ENCODE measurements at regions not wholly inside any gene's neighbourhood (a gene's known extent, or its start where the extent isn't known, plus 50 kb on each side); places are given as distances from the start of the nearest gene placed in this dataset.

- DNase-seq (ENCODE audit: low spot score) = no peak
- Mint-ChIP-seq H3K27me3 (ENCODE audit: low read depth) (no peaks in the 10 kb centered on the region), H3K4me3 (no peak overlapping the region), H3K9me3 (no peaks in the 10 kb centered on the region), H3K27ac (no peak overlapping the region), H3K4me1 (peaks cover 16% of the 10 kb centered on the region), H3K36me3 (no peaks in the 10 kb centered on the region)
- no peak for TF ChIP-seq PRDM15 (CRISPR knock-in tag; IDR thresholded peaks at IDR 0.05)
- TF ChIP-seq ZBTB43 (CRISPR knock-in tag; IDR thresholded peaks at IDR 0.05) = no peak
- TF ChIP-seq NFE2L1 (CRISPR knock-in tag; IDR thresholded peaks at IDR 0.05) = no peak
- no peak for TF ChIP-seq AFF4 (CRISPR knock-in tag; IDR thresholded peaks at IDR 0.05; ENCODE audit: borderline replicate concordance)
- TF ChIP-seq AR (CRISPR knock-in tag; IDR thresholded peaks at IDR 0.05) = no peak
- TF ChIP-seq CTCF (IDR thresholded peaks at IDR 0.05) = no peak
- TF ChIP-seq MAX (CRISPR knock-in tag; IDR thresholded peaks at IDR 0.05) = no peak
- TF ChIP-seq IRF2 (CRISPR knock-in tag; IDR thresholded peaks at IDR 0.05; ENCODE audit: borderline replicate concordance, low read depth) = no peak
- no peak for TF ChIP-seq GRHL2 (CRISPR knock-in tag; IDR thresholded peaks at IDR 0.05; ENCODE audit: insufficient replicate concordance, severe bottlenecking)
- no peak for TF ChIP-seq ZNF232 (CRISPR knock-in tag; IDR thresholded peaks at IDR 0.05)
- no peak for TF ChIP-seq ATF1 (CRISPR knock-in tag; IDR thresholded peaks at IDR 0.05)
- TF ChIP-seq EMX1 (CRISPR knock-in tag; IDR thresholded peaks at IDR 0.05) = no peak
- TF ChIP-seq HMGXB4 (CRISPR knock-in tag; IDR thresholded peaks at IDR 0.05) = no peak
- no peak for ATAC-seq
- ChIA-PET POLR2A (no interaction called here), CTCF (interaction anchor here (1.2 kb wide), 1 partner anchor 9 kb away, joined by 4 read pairs; no protein-coding TSS in a partner anchor)
Measured at GRCh38 chr4:40681600-40681999, 51.9 kb upstream of the RBM47 start.

Measured in WTC11 (cell line).